Motor neuron (in vitro differentiated cells): ENCODE measurements at regions not wholly inside any gene's neighbourhood (a gene's known extent, or its start where the extent isn't known, plus 50 kb on each side); places are given as distances from the start of the nearest gene placed in this dataset.

Experiments
- ATAC-seq, 8 experiments: fragments of 200-7000 bp; cut with Tn5 transposase; replicated peaks in 6 of 8; 2 replicates each; pipeline ENCODE4 v1.8.0; 2021; ENCODE audit warnings: mild to moderate bottlenecking in 8 of 8, moderate library complexity in 8 of 8
- H3K27ac ChIP-seq, 2 donors: fragments of 250-450 bp; sonication (Bioruptor Pico); 2 replicates each; pipeline ENCODE4 v1.9.0; 2021; ENCODE audit warnings: antibody characterized with exemption in 2 of 2, mild to moderate bottlenecking in 2 of 2, moderate library complexity in 1 of 2
- H3K4me1 ChIP-seq, 2 donors: fragments of 250-450 bp; sonication (Bioruptor Pico); replicated peaks in 1 of 2; 2 replicates each; pipeline ENCODE4 v1.6.1; 2021; ENCODE audit warnings: antibody characterized with exemption in 2 of 2, mild to moderate bottlenecking in 2 of 2, moderate library complexity in 1 of 2
- H3K4me3 ChIP-seq, 5 donors: fragments of 250-450 bp; sonication (Bioruptor Pico); 2 replicates each; pipeline ENCODE4 v1.9.0; 2021; ENCODE audit warnings: antibody characterized with exemption in 5 of 5, mild to moderate bottlenecking in 5 of 5, moderate library complexity in 4 of 5
- WGBS, 10 experiments: fragments of 450-650 bp; shearing (Covaris generic); methylation state at CpG; one replicate each; pipeline ENCODE4 v1.0.0; 2022; 5-methylcytosine and 5-hydroxymethylcytosine counted together
- in situ Hi-C, 9 experiments: fragments of 400-800 bp; cut with MboI; loops; one replicate each; pipeline ENCODE4 v1.15.0; 2021; ENCODE audit warnings: low sequenced_read_pairs in 9 of 9, low pct_unique_long_range_greater_than_20kb in 2 of 9; ENCODE audit not compliant: unreplicated experiment in 9 of 9

GRCh38 chr12:19015285-19015684 lies 114.2 kb upstream of the PLEKHA5 start:
- 63 to 100% (median 83%) methylated on average over 1 to 5 of the region's 5 CpGs; no CpG with 5 or more reads in 1 of the 10 experiments for WGBS, 10 experiments
- no peak overlapping the region for H3K27ac ChIP-seq
- ATAC-seq = no peak
- no peak overlapping the region for H3K4me3 ChIP-seq
- in situ Hi-C loops = no loop called here
- peaks cover 0 to 3% of the 10 kb centered on the region in 2 donors for H3K4me1 ChIP-seq

- 20 to 100% (median 86%) methylated on average over 1 of the region's 1 CpG; no CpG with 5 or more reads in 1 of the 10 experiments for WGBS, 10 experiments
- Histone ChIP-seq H3K27ac (no peak overlapping the region), H3K4me3 (no peak overlapping the region), H3K4me1 (peaks cover 0 to 3% of the 10 kb centered on the region in 2 donors)
- in situ Hi-C loops = no loop called here
- peak in 1 of 8 experiments; percentile 20 for ATAC-seq
These were observed 111.1 kb upstream of the PLEKHA5 start for GRCh38 chr12:19018302-19018970.

GRCh38 chr12:19021240-19021639 lies 108.3 kb upstream of the PLEKHA5 start:
- no peaks in the 10 kb centered on the region for H3K4me1 ChIP-seq

GRCh38 chr12:19021646-19022045 lies 107.9 kb upstream of the PLEKHA5 start:
- H3K4me1 ChIP-seq = no peaks in the 10 kb centered on the region
- H3K4me3 ChIP-seq = no peak overlapping the region
- in situ Hi-C loops = no loop called here
- no peak for ATAC-seq
- 0 to 100% (median 82%) methylated on average over 1 of the region's 1 CpG; no CpG with 5 or more reads in 2 of the 10 experiments for WGBS, 10 experiments
- no peak overlapping the region for H3K27ac ChIP-seq

More at GRCh38 chr12:19021240-19021639, 108.3 kb upstream of the PLEKHA5 start:
- no peak for ATAC-seq
- no peak overlapping the region for H3K4me3 ChIP-seq
- no peak overlapping the region for H3K27ac ChIP-seq
- 64 to 100% (median 91%) methylated on average over 1 to 4 of the region's 4 CpGs; no CpG with 5 or more reads in 1 of the 10 experiments for WGBS, 10 experiments
- in situ Hi-C loops = no loop called here

- H3K4me3 ChIP-seq = no peak overlapping the region
- peaks cover 0 to 3% of the 10 kb centered on the region in 2 donors for H3K4me1 ChIP-seq
- peak in 5 of 8 experiments; percentile 64 to 80 (median 72) for ATAC-seq
- 0 to 100% (median 21%) methylated on average over 1 to 5 of the region's 5 CpGs for WGBS, 10 experiments
- no peak overlapping the region for H3K27ac ChIP-seq
- in situ Hi-C loops = no loop called here
These were observed 104.0 kb upstream of the PLEKHA5 start for GRCh38 chr12:19025582-19025981.

GRCh38 chr12:19026034-19026433 lies 103.5 kb upstream of the PLEKHA5 start:
- peak in 5 of 8 experiments; percentile 9 to 55 (median 28) for ATAC-seq
- Histone ChIP-seq H3K4me1 (peaks cover 0 to 3% of the 10 kb centered on the region in 2 donors), H3K27ac (no peak overlapping the region), H3K4me3 (no peak overlapping the region)
- in situ Hi-C loops = no loop called here
- WGBS, 10 experiments = 54 to 94% (median 70%) methylated on average over 2 to 4 of the region's 4 CpGs; no CpG with 5 or more reads in 1 of the 10 experiments

- Histone ChIP-seq H3K27ac (peak overlapping the region in 1 of 2 donors; percentile 19), H3K4me3 (no peak overlapping the region), H3K4me1 (peaks cover 0 to 3% of the 10 kb centered on the region in 2 donors)
- WGBS, 10 experiments = 28 to 79% (median 51%) methylated on average over 2 to 6 of the region's 7 CpGs; no CpG with 5 or more reads in 1 of the 10 experiments
- in situ Hi-C loops = no loop called here
- ATAC-seq = peak in 3 of 8 experiments; percentile 47 to 78 (median 71)
These were observed 102.7 kb upstream of the PLEKHA5 start for GRCh38 chr12:19026614-19027488.

- peaks cover 0 to 3% of the 10 kb centered on the region in 2 donors for H3K4me1 ChIP-seq
- in situ Hi-C loops = no loop called here
- 67 to 100% (median 86%) methylated on average over 1 to 4 of the region's 4 CpGs for WGBS, 10 experiments
- no peak for ATAC-seq
- H3K27ac ChIP-seq = no peak overlapping the region
- no peak overlapping the region for H3K4me3 ChIP-seq
These were observed 99.4 kb upstream of the PLEKHA5 start for GRCh38 chr12:19030180-19030579.

- Histone ChIP-seq H3K27ac (no peak overlapping the region), H3K4me1 (peaks cover 0 to 3% of the 10 kb centered on the region in 2 donors), H3K4me3 (no peak overlapping the region)
- peak in 1 of 8 experiments; percentile 9 for ATAC-seq
- in situ Hi-C loops = no loop called here
These were observed 98.9 kb upstream of the PLEKHA5 start for GRCh38 chr12:19030603-19031002.

GRCh38 chr12:19031032-19031431 lies 98.5 kb upstream of the PLEKHA5 start:
- peak in 3 of 8 experiments; percentile 68 to 100 (median 100) for ATAC-seq
- Histone ChIP-seq H3K27ac (no peak overlapping the region), H3K4me1 (peaks cover 0 to 3% of the 10 kb centered on the region in 2 donors), H3K4me3 (no peak overlapping the region)
- WGBS, 10 experiments = 0 to 100% (median 86%) methylated on average over 1 to 4 of the region's 4 CpGs; no CpG with 5 or more reads in 1 of the 10 experiments
- in situ Hi-C loops = no loop called here

GRCh38 chr12:19032826-19033225 lies 96.7 kb upstream of the PLEKHA5 start:
- in situ Hi-C loops = no loop called here

GRCh38 chr12:19033244-19033643 lies 96.3 kb upstream of the PLEKHA5 start:
- in situ Hi-C loops = no loop called here
- no peak for ATAC-seq
- Histone ChIP-seq H3K4me3 (no peak overlapping the region), H3K27ac (no peak overlapping the region), H3K4me1 (no peaks in the 10 kb centered on the region)
- WGBS, 10 experiments = 90 to 100% (median 100%) methylated on average over 1 to 2 of the region's 2 CpGs; no CpG with 5 or more reads in 3 of the 10 experiments

More at GRCh38 chr12:19032826-19033225, 96.7 kb upstream of the PLEKHA5 start:
- H3K4me1 ChIP-seq = no peaks in the 10 kb centered on the region
- H3K27ac ChIP-seq = no peak overlapping the region
- WGBS, 10 experiments = 59 to 98% (median 82%) methylated on average over 1 to 4 of the region's 5 CpGs; no CpG with 5 or more reads in 2 of the 10 experiments
- no peak for ATAC-seq
- H3K4me3 ChIP-seq = no peak overlapping the region

- in situ Hi-C loops = no loop called here
- Histone ChIP-seq H3K4me1 (peaks cover 0 to 8% of the 10 kb centered on the region in 2 donors), H3K27ac (no peak overlapping the region), H3K4me3 (no peak overlapping the region)
- WGBS, 10 experiments = 45 to 100% (median 83%) methylated on average over 1 to 2 of the region's 2 CpGs; no CpG with 5 or more reads in 7 of the 10 experiments
- ATAC-seq = no peak
These were observed 94.6 kb upstream of the PLEKHA5 start for GRCh38 chr12:19034937-19035336.
